Peyer's patch (tissue), 4 donors: ENCODE measurements at regions not wholly inside any gene's neighbourhood (a gene's known extent, or its start where the extent isn't known, plus 50 kb on each side); places are given as distances from the start of the nearest gene placed in this dataset.

Source experiments
- POLR2A ChIP-seq, 2 donors: fragments of 450-650 bp; IDR thresholded peaks; one replicate each; pipeline ENCODE4 v1.5.1; 2017; ENCODE audit warnings: antibody characterized with exemption in 2 of 2, mild to moderate bottlenecking in 2 of 2, moderate library complexity in 2 of 2
- TF ChIP-seq, protein P1 (sequence below), 6 experiments: fragments of 450-650 bp in 4 of 6; fragments of 200-600 bp in 2 of 6; sonication (generic) in 1 of 6; IDR thresholded peaks; one replicate each; pipeline ENCODE4 v1.5.1; 2017 to 2019; ENCODE audit warnings: antibody characterized with exemption in 6 of 6, mild to moderate bottlenecking in 3 of 6, moderate library complexity in 1 of 6

DNA sequence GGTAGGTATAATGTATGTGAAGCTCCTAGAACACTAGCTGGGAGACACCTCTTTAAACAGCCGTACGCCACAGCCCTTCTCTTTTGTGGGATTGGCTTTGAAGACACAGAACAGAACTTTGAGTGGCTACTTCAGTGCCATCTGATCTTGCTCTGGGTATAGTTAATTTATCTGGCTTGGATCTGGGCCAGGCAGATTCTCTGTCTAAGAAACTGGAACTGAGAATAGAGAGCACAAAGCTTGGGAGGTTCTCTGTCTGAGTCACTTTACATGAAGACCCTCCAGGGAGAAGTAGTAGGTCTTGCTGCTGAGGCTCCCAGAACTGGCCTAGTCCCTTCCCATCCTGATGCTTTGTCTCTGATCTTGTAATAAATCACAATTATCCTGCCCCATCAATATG lies 721.0 kb upstream of the KIF2B start:
- TF ChIP-seq, protein P1, sequence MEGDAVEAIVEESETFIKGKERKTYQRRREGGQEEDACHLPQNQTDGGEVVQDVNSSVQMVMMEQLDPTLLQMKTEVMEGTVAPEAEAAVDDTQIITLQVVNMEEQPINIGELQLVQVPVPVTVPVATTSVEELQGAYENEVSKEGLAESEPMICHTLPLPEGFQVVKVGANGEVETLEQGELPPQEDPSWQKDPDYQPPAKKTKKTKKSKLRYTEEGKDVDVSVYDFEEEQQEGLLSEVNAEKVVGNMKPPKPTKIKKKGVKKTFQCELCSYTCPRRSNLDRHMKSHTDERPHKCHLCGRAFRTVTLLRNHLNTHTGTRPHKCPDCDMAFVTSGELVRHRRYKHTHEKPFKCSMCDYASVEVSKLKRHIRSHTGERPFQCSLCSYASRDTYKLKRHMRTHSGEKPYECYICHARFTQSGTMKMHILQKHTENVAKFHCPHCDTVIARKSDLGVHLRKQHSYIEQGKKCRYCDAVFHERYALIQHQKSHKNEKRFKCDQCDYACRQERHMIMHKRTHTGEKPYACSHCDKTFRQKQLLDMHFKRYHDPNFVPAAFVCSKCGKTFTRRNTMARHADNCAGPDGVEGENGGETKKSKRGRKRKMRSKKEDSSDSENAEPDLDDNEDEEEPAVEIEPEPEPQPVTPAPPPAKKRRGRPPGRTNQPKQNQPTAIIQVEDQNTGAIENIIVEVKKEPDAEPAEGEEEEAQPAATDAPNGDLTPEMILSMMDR (IDR thresholded peaks at IDR 0.05), result no peak
- no peak for TF ChIP-seq POLR2A (IDR thresholded peaks at IDR 0.05)
